Activated T-helper 17 cell treated with anti-CD3 and anti-CD28 coated beads, Interleukin-2, amount 50 U/mL, for 72 hours (primary cell): ENCODE measurements at regions not wholly inside any gene's neighbourhood (a gene's known extent, or its start where the extent isn't known, plus 50 kb on each side); places are given as distances from the start of the nearest gene placed in this dataset.

Experiments used
- ATAC-seq: fragments of 150-1000 bp; cut with Tn5 transposase; replicated peaks from 2 replicates; pipeline ENCODE4 v1.10.0; 2021; ENCODE audit warnings: mild to moderate bottlenecking, moderate library complexity
- H3K27ac Mint-ChIP-seq: one replicate; pipeline ENCODE4 v1.8.0; 2022; ENCODE audit warnings: mixed read lengths
- H3K27me3 Mint-ChIP-seq: one replicate; pipeline ENCODE4 v1.8.0; 2022; ENCODE audit warnings: mixed read lengths
- H3K36me3 Mint-ChIP-seq: one replicate; pipeline ENCODE4 v1.8.0; 2022; ENCODE audit warnings: low read depth, mild to moderate bottlenecking, mixed read lengths
- H3K4me1 Mint-ChIP-seq: one replicate; pipeline ENCODE4 v1.8.0; 2022; ENCODE audit warnings: mixed read lengths
- H3K4me3 Mint-ChIP-seq: one replicate; pipeline ENCODE4 v1.8.0; 2022; ENCODE audit warnings: mild to moderate bottlenecking, mixed read lengths
- H3K9me3 Mint-ChIP-seq: one replicate; pipeline ENCODE4 v1.8.0; 2022; ENCODE audit warnings: mixed read lengths

DNA sequence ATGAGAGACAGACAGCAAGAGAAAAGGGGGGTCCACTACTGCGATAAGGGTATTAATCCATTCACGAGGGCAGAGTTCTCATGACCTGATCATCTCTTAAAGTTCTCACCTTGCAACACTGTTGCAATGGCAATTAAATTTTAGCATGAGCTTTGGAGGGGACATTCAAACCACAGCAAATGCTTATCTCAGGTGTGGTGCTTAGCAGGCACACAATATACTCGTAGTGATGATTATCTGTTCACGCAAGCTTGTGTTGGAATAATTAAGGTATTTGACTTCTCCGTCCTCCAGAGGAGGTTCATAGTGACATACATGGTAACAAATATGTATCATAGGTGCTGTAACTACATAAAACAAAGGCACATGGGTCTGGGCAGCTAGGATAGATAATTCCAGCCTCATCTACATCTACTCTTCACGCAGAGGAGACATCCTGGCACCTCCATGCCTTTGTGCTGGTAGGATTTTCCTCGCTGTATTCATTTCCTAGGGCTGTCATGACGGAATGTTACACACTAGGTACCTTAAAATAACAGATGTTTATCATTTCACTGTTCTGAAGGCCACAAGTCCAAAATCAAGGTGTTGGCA, 221.2 kb downstream of the RBM19 start:
- Mint-ChIP-seq H3K27me3 (peaks cover 34% of the 10 kb centered on the region), H3K9me3 (no peaks in the 10 kb centered on the region), H3K4me1 (no peaks in the 10 kb centered on the region), H3K27ac (no peak overlapping the region), H3K4me3 (no peak overlapping the region), H3K36me3 (no peaks in the 10 kb centered on the region)
- ATAC-seq, result no peak

DNA sequence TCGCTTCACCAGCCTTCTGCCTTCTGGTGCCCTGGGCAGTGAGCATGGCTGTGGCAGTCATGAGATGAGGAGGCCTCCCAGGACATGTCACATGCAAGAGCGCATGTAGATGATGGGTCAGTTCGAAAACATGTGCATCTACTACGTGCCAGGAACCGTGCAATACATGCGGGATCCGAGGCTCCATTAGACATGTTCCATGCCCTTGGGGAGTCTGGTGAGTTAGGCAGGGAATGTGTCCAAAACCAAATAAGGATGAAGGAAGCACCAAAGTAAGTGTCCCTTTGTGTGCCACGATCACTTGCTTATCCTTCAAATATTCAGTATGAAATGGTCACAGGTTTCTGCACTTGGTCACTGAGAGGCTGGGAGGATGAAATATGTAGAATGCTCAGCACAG, 223.3 kb downstream of the RBM19 start:
- Mint-ChIP-seq H3K4me1 (no peaks in the 10 kb centered on the region), H3K4me3 (no peak overlapping the region), H3K27me3 (peaks cover 36% of the 10 kb centered on the region), H3K36me3 (no peaks in the 10 kb centered on the region), H3K9me3 (no peaks in the 10 kb centered on the region), H3K27ac (no peak overlapping the region)
- ATAC-seq, result no peak

DNA sequence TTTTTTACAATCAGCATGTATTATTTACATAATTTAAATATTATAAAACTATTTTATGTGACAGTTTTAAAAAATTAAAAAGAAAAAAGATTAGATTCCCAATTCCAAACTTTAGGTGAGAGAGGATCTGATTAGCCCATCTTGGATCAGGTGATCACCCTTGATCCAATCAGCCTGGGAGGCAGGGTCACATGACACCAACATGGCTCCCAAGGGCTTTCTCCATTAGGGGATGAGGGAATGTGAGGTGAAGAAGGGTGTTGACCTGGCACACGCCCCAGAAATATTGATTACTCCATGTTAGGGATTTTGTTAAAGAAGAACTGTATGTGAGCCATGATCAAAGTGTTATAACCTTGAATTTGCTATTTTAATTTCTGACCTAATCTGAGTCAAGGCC, 225.4 kb downstream of the RBM19 start:
- H3K9me3 Mint-ChIP-seq, result no peaks in the 10 kb centered on the region

DNA sequence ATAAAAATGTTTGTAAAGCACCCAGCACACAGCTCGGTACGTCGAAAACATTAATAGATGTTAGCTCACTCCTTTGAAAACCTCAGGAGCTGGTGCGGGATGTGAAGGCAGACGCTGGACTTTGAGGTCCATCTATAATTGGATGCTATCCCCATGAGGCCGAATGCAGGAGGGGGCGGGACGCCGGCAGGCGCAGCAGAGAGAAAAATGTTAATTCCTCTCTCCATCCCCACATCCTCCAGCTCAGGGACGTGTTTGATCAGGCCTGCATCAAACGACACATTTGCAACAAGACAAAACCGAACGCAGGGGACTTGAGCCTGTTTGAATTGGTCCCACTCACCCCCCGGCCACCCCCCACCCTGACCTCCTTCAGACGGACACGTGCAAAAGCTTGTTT, 231.0 kb downstream of the RBM19 start:
- Mint-ChIP-seq H3K4me3 (no peak overlapping the region), H3K9me3 (peaks cover 4% of the 10 kb centered on the region), H3K4me1 (no peaks in the 10 kb centered on the region), H3K36me3 (no peaks in the 10 kb centered on the region), H3K27me3 (peaks cover 33% of the 10 kb centered on the region), H3K27ac (no peak overlapping the region)
- no peak for ATAC-seq

More for the DNA sequence above, 225.4 kb downstream of the RBM19 start:
- Mint-ChIP-seq H3K4me3 (no peak overlapping the region), H3K4me1 (no peaks in the 10 kb centered on the region), H3K27me3 (peaks cover 34% of the 10 kb centered on the region), H3K27ac (no peak overlapping the region), H3K36me3 (no peaks in the 10 kb centered on the region)
- ATAC-seq, result no peak

DNA sequence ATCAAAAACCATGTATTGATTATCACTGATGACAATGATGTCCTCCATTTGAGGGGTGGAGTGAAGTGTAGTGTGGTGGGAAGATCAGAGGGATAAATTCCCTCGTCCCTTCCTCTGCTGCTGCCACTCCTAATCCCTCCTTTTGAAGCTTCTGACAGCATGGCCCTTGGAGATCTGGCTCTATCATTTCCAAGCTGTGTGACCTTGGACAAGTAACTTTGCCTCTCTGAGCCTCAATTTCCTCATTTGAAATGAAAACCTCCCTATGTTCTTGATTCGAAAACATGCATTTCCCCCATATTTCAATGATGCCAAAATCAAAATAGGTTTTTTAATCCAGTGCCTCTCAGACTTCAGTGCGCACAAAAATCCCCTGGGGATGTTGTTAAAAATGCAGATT, 231.6 kb downstream of the RBM19 start:
- H3K4me3 Mint-ChIP-seq, result no peak overlapping the region
- no peak for ATAC-seq
- H3K4me1 Mint-ChIP-seq, result no peaks in the 10 kb centered on the region
- H3K27me3 Mint-ChIP-seq, result peaks cover 33% of the 10 kb centered on the region
- H3K27ac Mint-ChIP-seq, result no peak overlapping the region
- H3K9me3 Mint-ChIP-seq, result peaks cover 4% of the 10 kb centered on the region
- no peaks in the 10 kb centered on the region for H3K36me3 Mint-ChIP-seq

DNA sequence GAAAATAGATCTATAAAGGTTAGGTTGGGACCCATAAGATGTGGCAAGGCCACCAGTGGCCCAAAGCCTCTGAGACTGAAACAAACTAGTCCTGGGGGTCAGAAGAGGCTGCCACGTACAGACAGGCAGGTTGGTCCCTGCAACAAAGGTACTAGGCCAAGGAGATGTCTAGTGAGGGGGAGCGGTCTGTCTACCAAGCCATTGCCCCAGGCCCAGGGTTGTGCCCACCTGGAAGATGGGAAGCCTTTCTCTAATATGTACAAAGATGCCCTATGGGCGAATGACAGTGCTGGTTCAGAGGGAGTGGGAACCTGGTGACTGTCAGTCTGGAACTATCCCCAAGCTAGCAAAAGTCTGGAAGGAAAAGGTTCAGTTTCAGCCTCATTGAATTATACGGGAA, 233.2 kb downstream of the RBM19 start:
- H3K4me1 Mint-ChIP-seq, result no peaks in the 10 kb centered on the region
- H3K9me3 Mint-ChIP-seq, result peaks cover 4% of the 10 kb centered on the region
- H3K36me3 Mint-ChIP-seq, result no peaks in the 10 kb centered on the region
- H3K27me3 Mint-ChIP-seq, result peaks cover 28% of the 10 kb centered on the region
- no peak for ATAC-seq
- no peak overlapping the region for H3K4me3 Mint-ChIP-seq
- no peak overlapping the region for H3K27ac Mint-ChIP-seq

DNA sequence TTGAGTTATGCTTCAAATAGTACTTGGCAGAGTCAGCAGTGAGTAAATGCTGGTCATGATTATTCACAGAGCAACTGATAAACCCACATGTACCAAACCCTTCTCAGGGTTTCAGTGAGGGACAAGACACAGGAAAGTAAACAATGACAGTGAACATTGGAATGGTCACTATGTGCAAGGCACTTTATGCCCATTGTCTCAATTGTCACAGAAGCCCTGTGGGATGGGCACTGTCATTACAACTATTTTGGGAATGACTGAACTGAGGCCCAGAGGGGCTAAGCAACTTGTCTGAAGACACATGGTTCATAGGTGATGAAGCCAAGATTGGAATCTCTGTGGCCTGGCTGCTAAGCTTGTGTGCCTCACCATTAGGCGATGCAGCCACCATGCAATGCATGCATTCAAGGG, 238.5 kb downstream of the RBM19 start:
- H3K27me3 Mint-ChIP-seq, result peaks cover 15% of the 10 kb centered on the region
- no peaks in the 10 kb centered on the region for H3K4me1 Mint-ChIP-seq
- H3K36me3 Mint-ChIP-seq, result no peaks in the 10 kb centered on the region
- H3K4me3 Mint-ChIP-seq, result no peak overlapping the region
- no peak for ATAC-seq
- H3K9me3 Mint-ChIP-seq, result no peaks in the 10 kb centered on the region
- no peak overlapping the region for H3K27ac Mint-ChIP-seq

DNA sequence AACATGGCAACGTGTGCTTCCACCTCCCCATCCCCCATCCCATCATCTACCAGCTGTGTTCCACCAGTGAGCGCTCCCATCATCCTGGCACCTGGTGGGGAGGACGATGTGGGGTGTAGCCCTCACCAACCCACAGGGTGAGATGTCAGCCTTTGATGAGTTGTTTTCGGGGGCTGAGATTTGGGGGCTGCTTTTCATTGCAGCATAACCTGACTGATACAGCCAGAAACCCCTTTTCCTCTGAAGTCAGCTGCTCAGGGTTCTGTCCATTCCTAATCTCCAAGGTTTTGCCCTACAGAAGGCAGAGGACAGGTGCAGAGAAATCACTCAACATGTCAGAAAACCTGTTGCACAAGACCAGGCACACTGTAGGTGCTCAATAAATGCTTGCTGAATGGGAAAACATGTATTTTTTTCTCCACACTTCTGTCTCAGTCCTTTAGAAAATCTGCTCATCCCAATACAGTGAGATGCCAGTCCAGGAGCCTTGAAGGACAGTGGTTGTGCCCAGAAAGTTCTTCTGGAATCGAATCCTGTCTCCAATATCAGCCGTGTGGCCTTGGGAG, 239.8 kb downstream of the RBM19 start:
- Mint-ChIP-seq H3K36me3 (no peaks in the 10 kb centered on the region), H3K27ac (no peak overlapping the region), H3K4me3 (no peak overlapping the region), H3K9me3 (no peaks in the 10 kb centered on the region), H3K4me1 (no peaks in the 10 kb centered on the region), H3K27me3 (peaks cover 17% of the 10 kb centered on the region)
- ATAC-seq, result no peak

DNA sequence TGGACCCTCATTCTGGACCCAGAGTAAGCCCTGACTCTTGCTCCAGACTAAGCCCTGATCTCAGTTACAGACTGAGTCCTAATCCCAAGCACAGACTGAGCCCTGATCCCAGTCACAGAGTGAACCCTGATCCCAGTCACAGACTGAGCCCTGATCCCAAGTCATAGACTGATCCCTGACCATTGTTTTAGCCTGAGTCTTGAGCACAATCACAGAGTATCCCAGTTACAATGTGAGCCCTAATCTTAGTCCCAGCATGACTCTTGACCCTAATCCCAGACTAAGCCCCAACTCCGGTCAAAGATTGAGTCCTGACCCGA, 240.6 kb downstream of the RBM19 start:
- H3K4me1 Mint-ChIP-seq, result no peaks in the 10 kb centered on the region
- H3K27ac Mint-ChIP-seq, result no peak overlapping the region
- no peaks in the 10 kb centered on the region for H3K9me3 Mint-ChIP-seq
- ATAC-seq, result no peak
- H3K27me3 Mint-ChIP-seq, result peaks cover 17% of the 10 kb centered on the region
- H3K36me3 Mint-ChIP-seq, result no peaks in the 10 kb centered on the region
- no peak overlapping the region for H3K4me3 Mint-ChIP-seq

DNA sequence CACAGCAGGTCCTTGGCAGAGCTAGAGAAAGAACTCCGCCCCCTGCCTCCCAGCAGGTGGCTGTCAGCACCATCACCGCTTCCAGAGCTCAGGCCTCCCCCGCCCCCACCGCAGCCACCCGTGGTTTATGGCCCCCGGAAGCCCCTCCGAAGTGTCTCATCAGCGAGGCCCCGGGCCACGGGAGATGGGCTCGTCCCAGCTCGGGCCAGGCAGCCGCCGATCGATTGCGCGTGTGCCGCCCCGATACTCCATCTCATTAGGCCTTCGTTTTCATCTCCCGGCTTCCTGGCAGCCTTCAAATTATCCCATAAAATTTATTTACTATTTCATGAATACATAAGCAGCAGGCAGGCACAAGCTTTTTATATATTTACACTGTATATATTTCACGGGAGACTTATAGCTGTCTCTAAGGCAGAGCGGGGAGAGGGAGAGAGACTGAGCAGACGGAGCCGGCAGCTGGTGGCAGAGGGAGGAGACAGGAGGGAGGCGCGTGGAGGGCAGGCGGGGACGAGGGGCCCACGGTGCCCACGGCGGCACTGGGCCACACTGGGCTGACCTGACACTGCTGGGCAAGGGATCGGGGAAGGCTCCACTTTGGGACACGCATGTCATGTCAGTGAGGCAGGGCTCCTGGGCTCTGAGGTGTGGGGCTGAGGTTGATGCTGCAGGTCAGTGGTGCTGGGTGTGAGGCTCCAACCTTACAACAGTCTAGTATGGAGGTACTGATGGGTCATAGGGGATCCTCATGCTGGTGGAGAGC, 241.2 kb downstream of the RBM19 start:
- no peak for ATAC-seq
- H3K27me3 Mint-ChIP-seq, result peaks cover 14% of the 10 kb centered on the region
- H3K4me3 Mint-ChIP-seq, result no peak overlapping the region
- H3K36me3 Mint-ChIP-seq, result no peaks in the 10 kb centered on the region
- no peaks in the 10 kb centered on the region for H3K4me1 Mint-ChIP-seq
- H3K27ac Mint-ChIP-seq, result no peak overlapping the region
- no peaks in the 10 kb centered on the region for H3K9me3 Mint-ChIP-seq

DNA sequence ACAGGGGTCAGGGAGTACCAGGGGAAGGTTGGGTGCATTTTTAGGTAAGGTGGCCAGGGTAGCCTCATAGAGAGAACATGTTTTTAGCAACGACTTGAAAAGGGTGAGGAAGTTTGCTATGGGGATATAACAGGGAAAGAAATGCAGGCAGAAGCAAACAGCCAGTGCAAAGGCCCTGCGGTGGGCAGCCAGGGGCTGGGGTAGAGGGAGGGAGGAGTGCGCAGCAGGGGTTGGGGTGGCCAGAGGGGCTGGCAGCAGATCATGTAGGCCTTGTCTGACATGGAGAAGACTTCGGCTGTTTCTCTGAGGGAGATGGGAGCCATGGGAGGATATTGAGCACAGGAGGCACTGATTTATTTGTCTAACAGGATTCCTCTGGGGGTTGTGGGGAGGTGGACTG, 242.5 kb downstream of the RBM19 start:
- H3K27me3 Mint-ChIP-seq, result peaks cover 12% of the 10 kb centered on the region

DNA sequence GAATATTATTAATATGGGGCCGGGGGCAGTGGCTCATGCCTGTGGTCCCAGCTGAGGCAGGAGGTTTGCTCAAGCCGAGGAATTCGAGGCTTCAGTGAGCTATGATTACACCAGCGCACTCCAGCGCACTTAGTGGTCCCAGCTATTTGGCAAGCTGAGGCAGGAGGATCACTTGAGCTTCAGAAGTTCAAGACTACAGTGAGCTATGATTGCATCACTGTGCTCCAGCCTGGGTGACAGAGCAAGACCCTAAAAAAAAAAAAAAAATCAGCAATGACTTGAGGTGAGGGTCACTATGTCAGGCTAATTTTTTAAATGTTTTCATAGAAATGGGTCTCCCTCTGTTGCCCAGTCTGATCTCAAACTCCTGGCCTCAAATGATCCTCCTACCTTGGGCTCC, 243.4 kb downstream of the RBM19 start:
- Mint-ChIP-seq H3K27me3 (peaks cover 12% of the 10 kb centered on the region), H3K9me3 (no peaks in the 10 kb centered on the region), H3K4me1 (no peaks in the 10 kb centered on the region), H3K4me3 (no peak overlapping the region), H3K27ac (no peak overlapping the region), H3K36me3 (no peaks in the 10 kb centered on the region)
- no peak for ATAC-seq

More for the DNA sequence above, 242.5 kb downstream of the RBM19 start:
- H3K4me1 Mint-ChIP-seq, result no peaks in the 10 kb centered on the region
- ATAC-seq, result no peak
- H3K27ac Mint-ChIP-seq, result no peak overlapping the region
- H3K4me3 Mint-ChIP-seq, result no peak overlapping the region
- H3K36me3 Mint-ChIP-seq, result no peaks in the 10 kb centered on the region
- no peaks in the 10 kb centered on the region for H3K9me3 Mint-ChIP-seq

DNA sequence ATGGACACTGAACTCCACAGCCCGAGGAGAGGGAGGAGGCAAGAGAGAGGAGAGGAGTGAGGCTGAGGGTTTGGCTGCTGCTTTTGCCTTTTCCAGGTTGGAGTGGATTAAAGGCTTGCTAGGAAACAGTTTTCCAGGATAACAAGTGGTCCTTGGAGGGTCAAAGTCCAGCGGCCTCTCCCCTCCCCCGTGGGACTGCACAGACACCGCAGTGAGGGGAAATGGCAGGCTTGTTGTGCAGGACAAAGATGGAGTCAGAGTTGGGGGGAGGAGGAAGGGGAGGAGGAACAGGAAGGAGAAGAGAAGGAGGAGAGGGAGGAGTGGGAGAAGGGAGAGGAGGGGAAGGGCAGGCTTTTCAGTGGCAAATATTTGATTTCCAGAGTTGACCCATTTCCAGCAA, 245.5 kb downstream of the RBM19 start:
- ATAC-seq, result no peak
- H3K4me3 Mint-ChIP-seq, result no peak overlapping the region
- H3K27me3 Mint-ChIP-seq, result peaks cover 16% of the 10 kb centered on the region
- H3K27ac Mint-ChIP-seq, result no peak overlapping the region
- H3K4me1 Mint-ChIP-seq, result no peaks in the 10 kb centered on the region
- no peaks in the 10 kb centered on the region for H3K36me3 Mint-ChIP-seq
- no peaks in the 10 kb centered on the region for H3K9me3 Mint-ChIP-seq

DNA sequence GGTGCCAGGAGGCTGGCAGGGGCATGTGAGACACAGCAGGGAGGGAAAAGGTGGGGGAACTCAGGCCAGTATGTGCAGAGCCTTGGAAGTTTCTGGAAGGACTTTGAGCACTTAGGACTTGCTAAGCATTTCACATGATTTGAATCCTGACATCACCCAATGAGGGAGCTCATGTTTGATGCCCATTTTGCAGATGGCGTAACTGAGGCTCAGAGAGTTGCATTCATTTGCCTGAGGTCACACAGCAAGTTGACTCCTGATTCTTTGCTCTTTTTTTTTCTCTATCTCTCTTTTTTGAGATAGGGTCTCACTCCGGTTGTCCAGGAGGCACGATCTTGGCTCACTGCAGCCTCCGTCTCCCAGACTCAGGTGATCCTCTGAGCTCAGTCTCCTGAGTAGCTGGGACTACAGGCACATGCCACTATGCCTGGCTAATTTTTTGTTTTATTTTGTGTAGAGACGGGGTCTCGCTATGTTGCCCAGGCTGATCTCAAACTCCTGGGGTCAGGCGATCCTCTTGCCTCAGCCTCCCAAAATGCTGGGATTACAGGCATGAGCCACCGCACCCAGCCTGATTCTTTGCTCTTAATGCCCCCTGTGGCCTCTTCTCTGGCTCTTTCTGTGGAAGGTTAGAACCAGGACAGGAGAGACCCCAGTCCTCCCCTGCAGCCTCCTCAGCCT, 246.1 kb downstream of the RBM19 start:
- no peak for ATAC-seq
- Mint-ChIP-seq H3K9me3 (no peaks in the 10 kb centered on the region), H3K4me1 (no peaks in the 10 kb centered on the region), H3K36me3 (no peaks in the 10 kb centered on the region), H3K27ac (no peak overlapping the region), H3K4me3 (no peak overlapping the region), H3K27me3 (peaks cover 18% of the 10 kb centered on the region)

DNA sequence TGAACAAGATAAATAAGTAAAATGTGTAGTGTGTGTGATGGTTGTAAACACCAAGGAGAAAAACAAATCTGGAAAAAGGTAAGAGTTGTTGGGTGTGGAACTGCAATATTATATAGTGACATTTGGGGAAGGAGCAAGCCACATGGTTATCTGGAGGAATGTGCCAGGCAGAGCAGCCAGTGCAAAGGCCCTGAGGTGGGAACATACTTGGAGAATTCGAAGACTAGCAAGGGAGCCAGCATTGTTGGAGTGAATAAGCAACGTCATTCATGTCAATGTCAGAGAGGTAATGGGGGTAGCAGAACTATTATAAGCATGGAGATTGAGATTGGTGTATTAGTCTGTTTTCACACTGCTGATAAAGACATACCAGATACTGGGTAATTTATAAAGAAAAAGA, 241.5 kb upstream of the LHX5 start:
- no peaks in the 10 kb centered on the region for H3K4me1 Mint-ChIP-seq
- peaks cover 23% of the 10 kb centered on the region for H3K27me3 Mint-ChIP-seq
- H3K4me3 Mint-ChIP-seq, result no peak overlapping the region
- no peak overlapping the region for H3K27ac Mint-ChIP-seq
- H3K9me3 Mint-ChIP-seq, result no peaks in the 10 kb centered on the region
- H3K36me3 Mint-ChIP-seq, result no peaks in the 10 kb centered on the region
- no peak for ATAC-seq
